ENCODE measurements at regions not wholly inside any gene's neighbourhood (a gene's known extent, or its start where the extent isn't known, plus 50 kb on each side); places are given as distances from the start of the nearest gene placed in this dataset.

DNA sequence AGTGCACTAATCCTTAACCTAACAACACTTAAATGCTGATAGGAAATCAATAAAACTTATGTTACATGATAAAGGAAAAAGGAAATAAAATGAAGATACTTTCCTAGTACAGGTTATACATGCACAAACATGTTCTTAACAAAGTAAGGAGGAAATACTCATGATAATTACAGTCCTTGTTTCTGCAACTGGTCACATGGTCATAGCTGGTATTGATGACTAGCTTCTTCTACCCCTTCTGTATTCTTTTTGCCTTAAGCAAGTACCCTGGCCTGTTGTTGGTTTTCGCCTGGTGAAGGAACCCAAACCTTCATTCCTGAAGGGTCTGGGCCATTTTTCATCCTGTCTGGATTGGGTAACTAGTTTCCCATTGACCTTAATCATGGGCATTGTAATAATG is 93.7 kb upstream of the FBN2 start:
- Histone ChIP-seq H3K4me1 (ENCODE audit: control insufficient read depth, extremely low read depth, insufficient read depth, low read length) (peaks cover 17% of the 10 kb centered on the region), H3K4me3 (ENCODE audit: control insufficient read depth in 2 of 3, extremely low read depth in 1 of 3, insufficient read depth in 2 of 3, low read depth in 1 of 3, low read length in 3 of 3) (no peak overlapping the region), H3K36me3 (ENCODE audit: control insufficient read depth in 2 of 2, extremely low read depth in 1 of 2, insufficient read depth in 2 of 2, low read length in 2 of 2) (no peaks in the 10 kb centered on the region), H3K9ac (ENCODE audit: control insufficient read depth, extremely low read depth, insufficient read depth, low read length) (no peak overlapping the region), H3K27ac (ENCODE audit: control insufficient read depth, insufficient read depth, low read length) (peak overlapping the region; percentile 3), H3K4me2 (ENCODE audit: control insufficient read depth, extremely low read depth, insufficient read depth, low read depth, low read length) (no peak overlapping the region), H3K79me2 (ENCODE audit: control insufficient read depth, insufficient read depth, low read length) (no peaks in the 10 kb centered on the region), H3K9me1 (ENCODE audit: control insufficient read depth, extremely low read depth, insufficient read depth, low read length) (no peaks in the 10 kb centered on the region), H3K9me3 (ENCODE audit: control insufficient read depth, low read depth, low read length) (no peaks in the 10 kb centered on the region), H4K20me1 (ENCODE audit: control insufficient read depth, extremely low read depth, insufficient read depth, low read length) (no peaks in the 10 kb centered on the region), H3K27me3 (ENCODE audit: control insufficient read depth, extremely low read depth, insufficient read depth, low read length) (no peaks in the 10 kb centered on the region), H2AFZ (ENCODE audit: control insufficient read depth, low read length) (peak overlapping the region; percentile 35)
- no peak for TF ChIP-seq CTCF (optimal IDR thresholded peaks at IDR 0.05 in 1 of 3, IDR thresholded peaks at IDR 0.05 in 1 of 3, conservative IDR thresholded peaks at IDR 0.05 in 1 of 3; ENCODE audit: extremely low read depth in 1 of 3, insufficient read depth in 2 of 3, low read length in 3 of 3)
- no peak for TF ChIP-seq EZH2 (IDR thresholded peaks at IDR 0.05; ENCODE audit: low read length)
- DNase-seq (ENCODE audit: low read depth, low spot score), result no peak
- FAIRE-seq, result peak; percentile 39
- dilution Hi-C loops (cut with MboI; ENCODE audit: extremely low pct_ligation_motif_present, low sequenced_read_pairs), result no loop called here

- DNase-seq (ENCODE audit: low read depth, low spot score) (peak; percentile 13), FAIRE-seq (no peak)
- Histone ChIP-seq H3K9ac (ENCODE audit: control insufficient read depth, extremely low read depth, insufficient read depth, low read length) (no peak overlapping the region), H3K79me2 (ENCODE audit: control insufficient read depth, insufficient read depth, low read length) (no peaks in the 10 kb centered on the region), H3K4me3 (ENCODE audit: control insufficient read depth in 2 of 3, extremely low read depth in 1 of 3, insufficient read depth in 2 of 3, low read depth in 1 of 3, low read length in 3 of 3) (no peak overlapping the region), H3K4me2 (ENCODE audit: control insufficient read depth, extremely low read depth, insufficient read depth, low read depth, low read length) (no peak overlapping the region), H3K27ac (ENCODE audit: control insufficient read depth, insufficient read depth, low read length) (peak overlapping the region; percentile 3), H3K9me1 (ENCODE audit: control insufficient read depth, extremely low read depth, insufficient read depth, low read length) (no peaks in the 10 kb centered on the region), H4K20me1 (ENCODE audit: control insufficient read depth, extremely low read depth, insufficient read depth, low read length) (no peaks in the 10 kb centered on the region), H3K4me1 (ENCODE audit: control insufficient read depth, extremely low read depth, insufficient read depth, low read length) (peaks cover 17% of the 10 kb centered on the region), H3K9me3 (ENCODE audit: control insufficient read depth, low read depth, low read length) (no peaks in the 10 kb centered on the region), H2AFZ (ENCODE audit: control insufficient read depth, low read length) (no peak overlapping the region), H3K36me3 (ENCODE audit: control insufficient read depth in 2 of 2, extremely low read depth in 1 of 2, insufficient read depth in 2 of 2, low read length in 2 of 2) (no peaks in the 10 kb centered on the region), H3K27me3 (ENCODE audit: control insufficient read depth, extremely low read depth, insufficient read depth, low read length) (no peaks in the 10 kb centered on the region)
- dilution Hi-C loops (cut with MboI; ENCODE audit: extremely low pct_ligation_motif_present, low sequenced_read_pairs), result no loop called here
- no peak for TF ChIP-seq CTCF (optimal IDR thresholded peaks at IDR 0.05 in 1 of 3, IDR thresholded peaks at IDR 0.05 in 1 of 3, conservative IDR thresholded peaks at IDR 0.05 in 1 of 3; ENCODE audit: extremely low read depth in 1 of 3, insufficient read depth in 2 of 3, low read length in 3 of 3)
- no peak for TF ChIP-seq EZH2 (IDR thresholded peaks at IDR 0.05; ENCODE audit: low read length)
Observed at GRCh38 chr5:128632264-128632663, 94.2 kb upstream of the FBN2 start.
